Tibial nerve (tissue), 4 donors: ENCODE measurements at regions not wholly inside any gene's neighbourhood (a gene's known extent, or its start where the extent isn't known, plus 50 kb on each side); places are given as distances from the start of the nearest gene placed in this dataset.

Experiments
- CTCF ChIP-seq, 5 experiments: fragments of 200-600 bp in 3 of 5; fragments of 450-650 bp in 2 of 5; sonication (generic) in 3 of 5; IDR thresholded peaks; one replicate each; pipeline ENCODE4 v1.5.1; 2016 to 2019; ENCODE audit warnings: antibody characterized with exemption in 5 of 5, mild to moderate bottlenecking in 3 of 5, moderate library complexity in 2 of 5
- EP300 ChIP-seq, 2 donors: sonication (generic); formaldehyde crosslinking; IDR thresholded peaks; one replicate each; pipeline ENCODE4 v1.6.1; 2017; ENCODE audit warnings: antibody characterized with exemption in 2 of 2, mild to moderate bottlenecking in 1 of 2
- POLR2A ChIP-seq, 2 donors: fragments of 450-650 bp; IDR thresholded peaks; one replicate each; pipeline ENCODE4 v1.6.1; 2017; ENCODE audit warnings: antibody characterized with exemption in 2 of 2, mild to moderate bottlenecking in 2 of 2, moderate library complexity in 2 of 2

DNA sequence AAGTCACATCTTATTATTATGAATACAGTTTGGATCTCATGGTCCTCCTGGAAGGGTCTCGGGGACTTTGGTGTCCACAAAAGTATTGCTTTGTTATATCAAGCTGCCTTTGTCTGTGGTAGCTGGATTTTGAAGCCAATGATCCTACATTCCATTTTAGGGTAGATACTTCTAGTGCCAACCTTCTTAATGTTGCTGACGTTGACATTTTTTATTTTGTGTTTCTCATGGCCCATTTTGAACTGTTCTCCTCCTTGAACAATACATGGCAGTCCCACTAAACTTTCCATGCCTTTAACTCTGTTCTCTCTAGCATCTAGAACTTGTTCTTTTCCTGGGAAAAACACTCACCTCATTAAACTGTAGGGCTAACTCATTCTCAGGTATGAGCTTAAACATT lies 425.8 kb downstream of the KCTD16 start:
- TF ChIP-seq CTCF (IDR thresholded peaks at IDR 0.05) (no peak), EP300 (IDR thresholded peaks at IDR 0.05) (no peak), POLR2A (IDR thresholded peaks at IDR 0.05) (no peak)
